SK-N-SH treated with all-trans-retinoic acid at 6 μM for 48 hours (cell line): ENCODE measurements at regions not wholly inside any gene's neighbourhood (a gene's known extent, or its start where the extent isn't known, plus 50 kb on each side); places are given as distances from the start of the nearest gene placed in this dataset.

Experiments
- ATAC-seq: fragments of 200-7000 bp; cut with Tn5 transposase; 3 replicates; pipeline ENCODE4 v1.9.1; 2020; ENCODE audit warnings: mild to moderate bottlenecking, moderate library complexity
- ARNTL ChIP-seq: fragments of 450-650 bp; formaldehyde crosslinking; IDR thresholded peaks from 2 replicates; pipeline ENCODE4 v1.5.0; 2020; ENCODE audit warnings: low read depth, mild to moderate bottlenecking, moderate library complexity, borderline replicate concordance
- BACH2 ChIP-seq: fragments of 250-450 bp; sonication (Bioruptor Pico); IDR thresholded peaks from 2 replicates; pipeline ENCODE4 v1.9.0; 2021; ENCODE audit warnings: mild to moderate bottlenecking, borderline replicate concordance
- CREB5 ChIP-seq: fragments of 250-450 bp; sonication (Bioruptor Pico); IDR thresholded peaks from 2 replicates; pipeline ENCODE4 v1.5.1; 2020; ENCODE audit warnings: low read depth, mild to moderate bottlenecking, moderate library complexity
- CSDC2 ChIP-seq: fragments of 250-450 bp; sonication (Bioruptor Pico); IDR thresholded peaks from 2 replicates; pipeline ENCODE4 v1.5.0; 2020; ENCODE audit warnings: mild to moderate bottlenecking, moderate library complexity
- CSRNP3 ChIP-seq: fragments of 250-450 bp; sonication (Bioruptor Pico); IDR thresholded peaks from 2 replicates; pipeline ENCODE4 v1.5.1; 2021; ENCODE audit warnings: mild to moderate bottlenecking, moderate library complexity
- ESRRG ChIP-seq: fragments of 250-450 bp; sonication (Bioruptor Pico); IDR thresholded peaks from 2 replicates; pipeline ENCODE4 v1.6.1; 2021; ENCODE audit warnings: mild to moderate bottlenecking
- GLIS3 ChIP-seq: fragments of 250-450 bp; sonication (Bioruptor Pico); IDR thresholded peaks from 2 replicates; pipeline ENCODE4 v1.5.0; 2020; ENCODE audit warnings: mild to moderate bottlenecking, moderate library complexity
- ISL1 ChIP-seq: fragments of 250-450 bp; sonication (Bioruptor Pico); IDR thresholded peaks from 2 replicates; pipeline ENCODE4 v2.1.2; 2022; ENCODE audit warnings: mild to moderate bottlenecking, moderate library complexity
- OSR1 ChIP-seq: fragments of 250-450 bp; sonication (Bioruptor Pico); IDR thresholded peaks from 2 replicates; pipeline ENCODE4 v1.8.0; 2022; ENCODE audit warnings: moderate library complexity, mild to moderate bottlenecking, inconsistent platforms
- POU6F1 ChIP-seq: fragments of 250-450 bp; sonication (Bioruptor Pico); IDR thresholded peaks from 2 replicates; pipeline ENCODE4 v1.8.0; 2021; ENCODE audit warnings: low read depth, mild to moderate bottlenecking, moderate library complexity, borderline replicate concordance
- PPARA ChIP-seq: fragments of 250-450 bp; sonication (Bioruptor Pico); IDR thresholded peaks from 2 replicates; pipeline ENCODE4 v1.5.0; 2020; ENCODE audit warnings: mild to moderate bottlenecking, borderline replicate concordance
- RARB ChIP-seq: fragments of 250-450 bp; sonication (Bioruptor Pico); IDR thresholded peaks from 2 replicates; pipeline ENCODE4 v1.8.0; 2021; ENCODE audit warnings: mild to moderate bottlenecking, moderate library complexity
- SNAI2 ChIP-seq: fragments of 250-450 bp; sonication (Bioruptor Pico); IDR thresholded peaks from 2 replicates; pipeline ENCODE4 v1.5.0; 2020; ENCODE audit warnings: mild to moderate bottlenecking, moderate library complexity
- TCF4 ChIP-seq: fragments of 250-450 bp; sonication (Bioruptor Pico); IDR thresholded peaks from 2 replicates; pipeline ENCODE4 v1.8.0; 2021; ENCODE audit warnings: mild to moderate bottlenecking, moderate library complexity, borderline replicate concordance
- TOX ChIP-seq: fragments of 250-450 bp; sonication (Bioruptor Pico); IDR thresholded peaks from 2 replicates; pipeline ENCODE4 v1.8.0; 2021; ENCODE audit warnings: mild to moderate bottlenecking, moderate library complexity, borderline replicate concordance
- TSHZ2 ChIP-seq: fragments of 250-450 bp; sonication (Bioruptor Pico); IDR thresholded peaks from 2 replicates; pipeline ENCODE4 v1.5.0; 2020; ENCODE audit warnings: mild to moderate bottlenecking, moderate library complexity
- ZC3H10 ChIP-seq: fragments of 250-450 bp; sonication (Bioruptor Pico); IDR thresholded peaks from 2 replicates; pipeline ENCODE4 v1.5.1; 2021; ENCODE audit warnings: mild to moderate bottlenecking, moderate library complexity
- ZFP30 ChIP-seq: fragments of 450-650 bp; formaldehyde crosslinking; IDR thresholded peaks from 2 replicates; pipeline ENCODE4 v1.5.0; 2022; ENCODE audit warnings: mild to moderate bottlenecking, moderate library complexity
- ZNF70 ChIP-seq: fragments of 450-650 bp; formaldehyde crosslinking; IDR thresholded peaks from 2 replicates; pipeline ENCODE4 v1.5.0; 2020; ENCODE audit warnings: mild to moderate bottlenecking, moderate library complexity
- ZNF8 ChIP-seq: fragments of 450-650 bp; formaldehyde crosslinking; IDR thresholded peaks from 2 replicates; pipeline ENCODE4 v1.5.0; 2020; ENCODE audit warnings: mild to moderate bottlenecking, moderate library complexity
- TF ChIP-seq, protein P1 (sequence below): fragments of 250-450 bp; sonication (Bioruptor Pico); IDR thresholded peaks from 2 replicates; pipeline ENCODE4 v1.8.0; 2020; ENCODE audit warnings: mild to moderate bottlenecking, moderate library complexity, borderline replicate concordance

- TF ChIP-seq POU6F1 (CRISPR knock-in tag), result no peak
- TF ChIP-seq ARNTL (CRISPR knock-in tag), result no peak
- no peak for TF ChIP-seq SNAI2 (CRISPR knock-in tag)
- no peak for TF ChIP-seq GLIS3
- no peak for TF ChIP-seq CSRNP3 (CRISPR knock-in tag)
- TF ChIP-seq, all 23 proteins: peak for 0
Measured at GRCh38 chr16:65922923-65923322, 443.6 kb upstream of the CDH5 start (continued).

- ATAC-seq, result no peak
- TF ChIP-seq, protein P1, sequence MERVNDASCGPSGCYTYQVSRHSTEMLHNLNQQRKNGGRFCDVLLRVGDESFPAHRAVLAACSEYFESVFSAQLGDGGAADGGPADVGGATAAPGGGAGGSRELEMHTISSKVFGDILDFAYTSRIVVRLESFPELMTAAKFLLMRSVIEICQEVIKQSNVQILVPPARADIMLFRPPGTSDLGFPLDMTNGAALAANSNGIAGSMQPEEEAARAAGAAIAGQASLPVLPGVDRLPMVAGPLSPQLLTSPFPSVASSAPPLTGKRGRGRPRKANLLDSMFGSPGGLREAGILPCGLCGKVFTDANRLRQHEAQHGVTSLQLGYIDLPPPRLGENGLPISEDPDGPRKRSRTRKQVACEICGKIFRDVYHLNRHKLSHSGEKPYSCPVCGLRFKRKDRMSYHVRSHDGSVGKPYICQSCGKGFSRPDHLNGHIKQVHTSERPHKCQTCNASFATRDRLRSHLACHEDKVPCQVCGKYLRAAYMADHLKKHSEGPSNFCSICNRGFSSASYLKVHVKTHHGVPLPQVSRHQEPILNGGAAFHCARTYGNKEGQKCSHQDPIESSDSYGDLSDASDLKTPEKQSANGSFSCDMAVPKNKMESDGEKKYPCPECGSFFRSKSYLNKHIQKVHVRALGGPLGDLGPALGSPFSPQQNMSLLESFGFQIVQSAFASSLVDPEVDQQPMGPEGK (CRISPR knock-in tag), result no peak
- TF ChIP-seq ZNF70 (CRISPR knock-in tag) (no peak), ESRRG (CRISPR knock-in tag) (no peak), PPARA (no peak), ZNF8 (CRISPR knock-in tag) (no peak), ZC3H10 (CRISPR knock-in tag) (no peak), ARNTL (CRISPR knock-in tag) (no peak), TOX (CRISPR knock-in tag) (no peak), OSR1 (CRISPR knock-in tag) (no peak)
Measured at GRCh38 chr16:65919986-65920376, 446.5 kb upstream of the CDH5 start.

GRCh38 chr16:65919145-65919985, 447.1 kb upstream of the CDH5 start:
- TF ChIP-seq PPARA (no peak), OSR1 (CRISPR knock-in tag) (no peak), GLIS3 (no peak), POU6F1 (CRISPR knock-in tag) (no peak), ARNTL (CRISPR knock-in tag) (no peak), RARB (no peak), CREB5 (CRISPR knock-in tag) (no peak), ZFP30 (no peak), TOX (CRISPR knock-in tag) (no peak), ISL1 (CRISPR knock-in tag) (no peak), TCF4 (CRISPR knock-in tag) (no peak), BACH2 (CRISPR knock-in tag) (no peak), TSHZ2 (CRISPR knock-in tag) (no peak), ZNF8 (CRISPR knock-in tag) (no peak), ESRRG (CRISPR knock-in tag) (no peak), CSRNP3 (CRISPR knock-in tag) (no peak), ZC3H10 (CRISPR knock-in tag) (no peak), CSDC2 (CRISPR knock-in tag) (no peak), SNAI2 (CRISPR knock-in tag) (no peak)
- TF ChIP-seq, protein P1 (CRISPR knock-in tag), result no peak
- TF ChIP-seq, all 23 proteins: peak for 0
- no peak for ATAC-seq
